ENCODE measurements at regions not wholly inside any gene's neighbourhood (a gene's known extent, or its start where the extent isn't known, plus 50 kb on each side); places are given as distances from the start of the nearest gene placed in this dataset.

DNA sequence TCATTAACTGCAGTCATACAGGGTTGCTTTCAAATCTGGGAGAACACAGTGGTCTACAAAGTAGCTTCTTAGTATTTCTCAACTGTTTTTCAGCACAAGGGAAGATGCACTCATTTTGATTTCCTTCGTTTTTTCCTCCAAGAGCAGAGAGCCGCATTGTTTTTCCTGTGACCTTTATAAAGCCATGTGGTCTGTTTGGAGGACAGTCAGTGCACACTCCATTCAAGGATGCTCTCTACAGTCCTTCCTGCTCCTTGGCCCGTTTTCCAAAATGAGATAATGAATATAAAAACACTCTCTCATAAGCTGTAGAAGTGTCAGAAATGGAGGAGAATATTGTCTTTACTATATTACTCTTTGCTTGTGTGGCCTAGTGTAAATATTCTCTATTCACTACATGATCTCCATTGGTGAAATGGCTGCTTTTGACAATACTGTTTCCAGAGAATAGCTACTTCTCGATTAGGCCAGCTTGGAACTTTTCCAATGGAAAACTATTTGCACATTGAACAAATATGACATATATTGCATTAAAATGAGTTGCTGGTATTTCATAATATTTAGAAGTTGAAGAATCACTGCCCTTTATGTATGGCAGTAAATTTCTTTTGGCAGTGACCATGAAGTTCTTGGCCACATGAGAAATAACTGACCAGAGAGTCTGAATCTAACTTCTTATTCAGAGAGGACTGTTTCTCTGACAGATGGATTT, 393.1 kb upstream of the RGS6 start:
- TF ChIP-seq, protein P1, sequence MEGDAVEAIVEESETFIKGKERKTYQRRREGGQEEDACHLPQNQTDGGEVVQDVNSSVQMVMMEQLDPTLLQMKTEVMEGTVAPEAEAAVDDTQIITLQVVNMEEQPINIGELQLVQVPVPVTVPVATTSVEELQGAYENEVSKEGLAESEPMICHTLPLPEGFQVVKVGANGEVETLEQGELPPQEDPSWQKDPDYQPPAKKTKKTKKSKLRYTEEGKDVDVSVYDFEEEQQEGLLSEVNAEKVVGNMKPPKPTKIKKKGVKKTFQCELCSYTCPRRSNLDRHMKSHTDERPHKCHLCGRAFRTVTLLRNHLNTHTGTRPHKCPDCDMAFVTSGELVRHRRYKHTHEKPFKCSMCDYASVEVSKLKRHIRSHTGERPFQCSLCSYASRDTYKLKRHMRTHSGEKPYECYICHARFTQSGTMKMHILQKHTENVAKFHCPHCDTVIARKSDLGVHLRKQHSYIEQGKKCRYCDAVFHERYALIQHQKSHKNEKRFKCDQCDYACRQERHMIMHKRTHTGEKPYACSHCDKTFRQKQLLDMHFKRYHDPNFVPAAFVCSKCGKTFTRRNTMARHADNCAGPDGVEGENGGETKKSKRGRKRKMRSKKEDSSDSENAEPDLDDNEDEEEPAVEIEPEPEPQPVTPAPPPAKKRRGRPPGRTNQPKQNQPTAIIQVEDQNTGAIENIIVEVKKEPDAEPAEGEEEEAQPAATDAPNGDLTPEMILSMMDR (IDR thresholded peaks at IDR 0.05), result no peak
- TF ChIP-seq POLR2A (IDR thresholded peaks at IDR 0.05), result no peak

Measured in right lobe of liver (tissue), 4 donors.